GM19328 (cell line): ENCODE measurements at regions not wholly inside any gene's neighbourhood (a gene's known extent, or its start where the extent isn't known, plus 50 kb on each side); places are given as distances from the start of the nearest gene placed in this dataset.

Source experiments
- ATAC-seq: cut with Tn5 transposase; IDR thresholded peaks from one replicate; pipeline ENCODE4 v1.9.1; 2021; ENCODE audit warnings: mild to moderate bottlenecking, moderate library complexity; ENCODE audit not compliant: unreplicated experiment

DNA sequence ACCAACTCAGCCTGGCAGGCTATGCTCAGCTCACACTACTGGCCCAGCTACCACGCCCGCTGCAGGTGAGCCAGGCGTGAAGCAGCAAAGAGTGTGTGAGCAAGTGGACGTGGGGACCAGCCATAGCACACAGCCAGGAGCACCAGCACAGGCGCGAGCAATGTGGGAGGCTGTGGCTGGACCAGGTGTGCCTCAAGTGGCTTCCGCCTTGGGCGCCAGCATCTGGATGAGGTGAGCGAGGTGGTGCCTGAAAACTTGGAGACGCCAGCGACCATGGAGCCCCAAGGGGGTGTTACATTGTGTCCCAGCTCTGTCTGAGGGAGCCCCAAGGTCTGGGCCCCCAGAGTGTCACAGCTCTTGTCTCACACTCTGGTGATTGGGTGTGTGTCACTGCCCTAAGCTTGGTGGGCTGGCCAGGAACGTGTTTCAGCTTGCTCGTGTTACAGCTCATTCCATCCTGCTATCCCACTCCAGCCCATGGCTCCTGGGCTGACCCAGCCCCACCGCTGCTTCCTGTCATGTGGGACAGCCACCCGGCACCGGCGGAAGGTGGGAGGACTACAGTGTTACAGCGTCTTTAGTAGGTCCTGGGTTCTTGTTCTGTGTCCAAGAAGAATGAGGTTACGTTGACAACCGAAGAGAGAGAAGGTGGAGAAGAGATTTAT lies 508.0 kb upstream of the MMS22L start:
- no peak for ATAC-seq

DNA sequence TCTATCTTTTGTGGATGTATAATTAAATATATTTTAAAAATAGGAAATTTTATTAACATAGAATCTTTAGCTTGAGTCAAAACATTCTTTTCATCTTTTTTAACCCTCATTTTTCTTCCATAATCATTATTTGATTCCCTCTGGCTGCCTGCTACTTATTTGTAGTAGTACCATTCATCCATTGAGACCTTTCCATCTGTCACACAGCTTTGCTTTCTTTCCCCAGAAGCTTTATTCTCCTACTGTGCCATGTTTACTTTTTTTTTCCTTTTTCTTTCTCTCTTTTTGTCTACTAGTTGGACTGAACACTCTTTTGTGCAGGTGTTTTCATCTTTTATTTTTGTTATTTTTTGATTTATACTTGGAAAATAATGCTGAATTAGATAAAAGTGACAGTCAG lies 522.6 kb upstream of the MMS22L start:
- no peak for ATAC-seq

DNA sequence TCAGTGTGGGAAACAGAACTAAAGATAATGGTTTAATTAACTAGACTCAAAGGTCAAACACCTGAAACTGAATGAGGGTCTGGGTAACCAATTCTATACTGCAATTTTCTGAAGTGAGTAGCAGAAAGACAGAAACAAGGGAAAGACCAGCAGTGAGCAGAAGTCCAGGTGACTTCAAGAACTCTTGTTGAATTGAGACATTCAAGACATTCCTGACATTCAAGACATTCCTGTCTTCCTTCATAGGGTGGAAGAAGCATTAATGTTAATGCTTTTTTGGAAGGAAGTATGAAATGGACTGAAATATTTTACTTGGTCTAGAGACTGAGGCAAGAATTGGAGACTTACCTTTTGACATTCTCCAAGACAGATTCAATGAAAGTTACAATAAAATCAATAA lies 529.9 kb upstream of the MMS22L start:
- no peak for ATAC-seq

DNA sequence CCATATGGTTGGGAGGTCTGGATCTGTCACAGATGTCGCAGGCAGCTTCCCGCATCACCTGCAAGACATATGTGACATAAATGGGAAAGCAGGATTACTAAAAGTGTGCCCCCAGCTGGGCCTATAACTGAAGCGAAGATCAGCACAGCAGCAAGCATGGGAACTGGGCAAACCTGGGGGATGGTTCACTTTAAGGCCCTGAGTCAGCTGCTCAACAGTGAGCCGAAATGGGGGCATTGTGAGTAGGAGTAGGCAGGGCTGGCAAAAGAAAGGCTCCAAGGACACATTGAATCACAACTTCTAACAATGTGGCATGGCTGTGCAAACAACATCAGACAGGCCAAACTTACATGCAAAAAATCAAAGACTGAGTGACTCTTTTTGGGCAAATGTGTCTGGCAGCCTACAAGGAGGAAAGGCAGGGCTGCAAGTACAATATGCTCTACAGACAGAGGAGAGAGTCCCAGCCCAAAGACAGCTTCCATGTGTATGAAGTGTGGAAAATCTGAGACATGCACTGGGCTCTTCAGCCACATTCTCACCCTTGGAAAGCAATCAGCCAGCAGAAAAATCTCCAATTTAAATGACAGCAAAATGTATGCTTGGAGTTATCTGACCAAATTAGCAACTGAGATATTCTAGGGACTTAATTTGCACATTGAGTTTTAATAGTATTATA lies 531.0 kb upstream of the MMS22L start:
- no peak for ATAC-seq

DNA sequence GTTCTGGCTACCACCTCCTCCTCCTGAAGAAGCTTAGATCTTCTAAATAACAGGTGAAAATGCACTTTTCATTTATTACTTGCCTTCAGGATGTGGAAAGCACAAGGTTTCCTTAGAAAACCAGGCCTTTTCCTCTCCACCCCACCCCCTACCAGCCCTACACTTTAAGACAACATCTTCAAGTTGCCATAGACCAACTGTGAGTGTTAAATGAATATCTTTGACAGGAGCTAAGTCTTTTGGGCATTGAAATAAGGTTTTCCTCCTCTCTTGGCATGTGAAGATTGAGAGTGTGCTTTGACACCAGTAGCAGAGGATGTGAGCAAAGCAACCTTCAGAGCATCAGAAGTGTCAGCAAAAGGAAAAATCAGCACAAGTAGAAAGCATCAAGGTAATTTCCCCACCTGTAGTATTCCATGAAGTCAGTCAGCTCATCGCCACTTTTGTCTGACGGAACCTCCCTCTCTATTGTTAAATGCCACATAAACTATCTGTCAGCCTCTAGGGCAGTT lies 532.3 kb upstream of the MMS22L start:
- ATAC-seq: no peak

DNA sequence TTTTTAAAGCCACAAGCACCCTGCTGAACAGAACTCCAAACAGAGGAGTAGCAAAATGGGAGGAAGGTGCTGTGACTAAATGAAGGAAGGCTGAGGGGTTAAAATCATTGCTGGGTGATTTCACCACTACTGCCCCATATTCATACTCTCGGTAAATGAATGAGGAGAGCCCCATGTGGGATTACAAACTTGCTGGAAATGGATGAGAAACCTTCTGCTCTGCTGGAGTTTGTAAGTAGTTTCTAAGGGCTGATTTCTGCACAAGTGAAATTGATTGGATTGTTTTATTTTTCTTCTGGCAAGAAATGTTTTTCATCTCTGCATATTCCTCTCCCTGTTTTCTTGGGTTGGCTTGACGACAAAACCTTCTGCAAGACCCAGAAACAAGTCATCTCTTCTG lies 533.5 kb upstream of the MMS22L start:
- ATAC-seq: no peak

DNA sequence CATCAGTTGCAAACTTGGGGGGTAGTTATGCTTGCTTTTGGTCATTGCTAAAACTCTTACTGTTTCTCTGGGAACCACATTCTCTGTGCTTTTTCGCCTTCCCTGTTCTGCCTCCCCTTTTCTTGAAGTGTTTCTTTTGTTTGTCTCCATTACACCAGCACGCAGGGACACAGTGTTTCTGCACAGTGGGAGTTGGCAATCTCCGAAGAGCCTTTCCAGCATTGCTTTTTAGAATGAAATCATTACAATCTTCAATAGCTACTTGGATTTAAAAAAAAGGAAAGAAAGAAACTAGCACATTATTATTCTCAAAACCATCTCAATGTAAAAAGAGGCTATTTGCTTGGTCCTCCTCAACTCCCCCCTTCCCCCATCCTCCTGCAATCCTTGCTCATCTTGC lies 536.7 kb upstream of the MMS22L start:
- no peak for ATAC-seq

DNA sequence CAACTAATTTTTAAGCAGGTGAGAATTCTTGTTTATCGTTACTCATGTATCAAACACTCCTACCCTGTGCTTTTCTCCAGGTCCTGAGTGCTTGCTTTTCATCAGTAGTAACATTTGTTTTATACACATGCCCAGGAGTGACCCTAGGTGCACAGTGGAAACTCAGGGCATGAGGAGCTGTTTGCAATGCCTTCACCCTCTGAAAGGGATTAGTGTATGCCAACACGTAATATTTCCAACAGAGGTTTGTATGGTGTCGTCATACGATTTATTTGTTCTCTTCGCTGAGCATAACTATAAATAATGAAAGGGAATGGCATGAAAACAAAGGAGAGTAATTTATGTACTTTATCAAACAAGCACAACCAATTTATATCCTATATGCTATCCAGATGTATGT lies 537.4 kb upstream of the MMS22L start:
- ATAC-seq: no peak

DNA sequence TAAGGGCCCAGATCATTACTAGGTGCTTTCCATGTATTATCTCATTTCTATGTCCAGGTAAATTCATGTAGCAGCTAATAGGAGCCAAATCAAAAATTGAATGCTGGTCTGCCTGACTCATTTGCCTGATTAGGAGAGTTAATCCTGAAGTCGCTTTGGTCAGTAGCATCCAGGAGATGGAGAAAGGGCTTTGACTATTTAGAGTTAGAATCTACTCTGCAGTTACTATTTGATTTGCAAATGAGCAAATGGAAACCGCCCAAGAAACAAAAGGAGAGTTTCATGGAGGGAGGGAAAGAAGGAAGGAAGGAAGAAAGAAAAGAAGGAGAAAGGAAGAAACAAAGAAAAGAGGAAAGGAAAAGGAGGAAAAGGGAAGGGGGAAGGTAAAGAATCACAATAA lies 539.6 kb upstream of the MMS22L start:
- no peak for ATAC-seq

DNA sequence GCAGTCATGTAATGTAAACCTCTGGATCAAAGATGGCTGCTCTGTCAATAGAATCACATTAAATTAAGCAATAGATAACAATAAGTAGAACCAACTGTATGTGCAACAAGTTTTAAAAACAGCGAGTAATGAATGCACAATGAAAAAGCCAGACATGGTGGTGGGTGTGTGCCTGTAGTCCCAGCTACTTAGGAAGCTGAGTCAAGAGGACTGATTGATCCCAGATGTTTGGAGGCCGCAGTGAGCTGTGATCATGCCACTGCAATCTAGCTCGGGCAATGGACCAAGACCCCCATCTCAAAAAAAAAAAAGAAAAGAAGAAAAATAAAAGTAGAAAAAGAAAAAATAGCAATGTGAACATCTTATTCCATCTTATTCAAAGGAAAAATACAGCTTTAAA lies 558.7 kb upstream of the MMS22L start:
- ATAC-seq: no peak

DNA sequence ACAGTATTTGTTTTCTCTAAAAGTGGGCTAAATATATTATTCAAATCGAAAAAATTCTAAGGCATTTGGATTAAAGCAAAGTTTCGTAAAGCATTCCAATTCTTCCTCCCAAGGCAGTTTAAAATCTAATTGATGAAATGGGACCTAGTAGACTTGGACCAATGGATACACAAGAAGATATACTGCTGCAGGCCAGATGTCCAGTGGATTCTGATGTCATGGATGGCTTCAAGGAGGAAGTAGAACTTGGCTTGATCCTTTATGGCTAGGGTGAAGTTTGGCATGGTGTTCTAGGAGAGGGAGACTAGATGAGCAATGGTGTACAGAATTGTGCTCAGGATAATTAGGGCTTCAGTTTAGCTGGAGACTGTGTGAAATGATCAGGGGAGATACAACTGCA lies 559.5 kb upstream of the MMS22L start:
- ATAC-seq: no peak

DNA sequence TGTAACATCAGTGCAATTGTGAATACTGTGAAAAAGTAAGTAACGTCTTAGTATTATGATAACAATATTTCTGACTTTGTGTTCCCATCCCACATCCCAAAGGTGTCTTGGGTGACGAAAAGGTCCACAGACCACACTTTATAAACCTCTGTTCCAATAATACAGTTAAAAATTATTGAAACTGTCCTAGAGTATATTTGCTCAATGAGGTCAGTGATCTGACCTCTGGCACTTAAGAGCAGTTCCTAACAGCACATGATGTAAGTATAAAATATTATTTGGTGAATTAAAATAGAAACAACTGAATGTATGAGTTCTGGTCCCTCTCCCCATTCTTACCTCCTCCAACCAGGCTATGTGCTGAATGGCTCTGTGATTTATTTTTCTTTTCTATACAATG lies 566.4 kb upstream of the MMS22L start:
- ATAC-seq: no peak

DNA sequence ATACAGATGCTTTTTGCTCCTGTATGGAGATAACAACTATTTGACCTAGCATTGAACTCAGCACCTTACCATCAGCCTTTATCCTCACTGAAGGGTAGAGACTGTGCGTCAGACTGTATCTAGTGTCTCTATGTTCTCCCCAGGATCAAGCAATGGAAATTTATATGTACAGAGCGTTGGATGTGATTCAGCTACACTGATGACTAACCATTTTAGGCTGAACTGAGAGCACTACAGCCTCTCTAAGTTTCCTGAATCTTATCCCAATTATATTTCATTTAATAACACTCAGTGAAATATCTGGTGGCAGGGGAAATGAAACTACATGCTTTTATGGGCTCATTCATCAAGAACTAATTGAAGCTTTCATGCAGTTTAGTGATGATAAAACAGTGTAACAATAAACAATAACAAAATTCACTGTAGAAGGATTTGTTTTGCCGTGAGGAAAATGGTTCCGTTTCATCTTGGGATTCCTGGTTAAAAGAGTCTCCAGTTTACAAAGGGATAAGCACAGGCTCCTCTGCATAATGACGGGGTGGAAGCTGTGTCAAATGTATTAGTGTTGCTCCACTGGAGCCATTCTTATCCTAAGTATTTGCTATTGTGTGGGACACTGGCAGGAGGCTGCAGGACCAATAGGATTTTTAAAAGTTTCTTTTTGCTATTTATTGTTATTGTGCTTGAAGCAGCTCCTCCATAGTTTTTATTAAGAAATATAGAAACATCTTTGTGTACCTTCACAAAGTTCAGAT lies 567.6 kb upstream of the MMS22L start:
- no peak for ATAC-seq

DNA sequence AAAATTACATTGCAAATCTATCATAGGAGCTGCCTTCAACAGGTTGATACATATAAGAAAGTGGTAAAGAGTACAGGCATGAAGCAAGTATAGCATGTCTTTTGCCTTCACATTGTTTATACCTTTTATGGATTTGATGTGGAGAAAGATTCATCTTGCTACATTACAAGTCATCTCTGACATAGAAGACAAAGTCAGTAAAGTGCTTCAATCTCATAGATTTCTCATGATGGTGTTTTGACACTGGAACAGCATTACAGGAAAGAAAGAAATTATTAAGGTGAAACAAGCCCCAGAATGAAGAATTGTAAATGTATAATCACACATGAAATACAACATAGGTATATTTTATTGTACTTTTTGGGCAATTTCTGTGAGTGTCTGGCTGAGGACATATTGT lies 580.7 kb upstream of the MMS22L start:
- ATAC-seq: no peak

DNA sequence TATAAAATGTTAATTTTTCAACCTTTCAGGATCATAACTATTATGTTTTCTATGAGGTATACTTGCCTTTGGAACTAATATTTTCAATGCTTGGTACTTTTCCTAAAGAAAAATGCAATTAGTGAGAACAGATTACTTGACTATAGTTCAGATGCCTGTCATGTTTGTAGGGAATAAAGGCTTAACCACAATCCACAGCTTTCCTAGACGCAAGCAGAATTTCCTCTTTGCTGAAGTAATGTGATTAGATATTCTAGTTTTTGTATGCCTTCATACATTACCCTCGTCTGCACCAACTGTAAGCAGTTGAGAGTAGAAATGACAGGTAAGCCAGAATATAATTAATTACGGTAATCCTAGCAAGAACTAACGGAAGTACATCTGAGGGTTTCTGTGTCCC lies 581.4 kb upstream of the MMS22L start:
- no peak for ATAC-seq

DNA sequence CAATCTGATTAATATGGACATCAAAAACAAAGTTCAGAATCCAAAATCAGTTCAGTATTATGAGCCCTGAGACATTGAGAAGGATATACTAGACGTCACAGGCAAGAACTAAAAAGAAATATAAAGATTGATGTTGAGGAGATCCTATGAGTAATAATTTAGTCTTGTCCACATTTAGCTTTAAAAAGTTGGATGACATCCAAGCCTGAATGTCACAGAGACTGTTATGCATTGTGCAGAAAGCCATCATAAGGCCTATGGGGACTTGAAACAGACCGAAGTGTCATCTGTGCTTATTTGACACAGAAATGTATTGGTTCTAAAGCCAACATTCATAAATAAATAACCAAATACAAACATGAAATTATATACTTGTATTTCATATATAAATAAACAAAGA lies 581.8 kb upstream of the MMS22L start:
- no peak for ATAC-seq

DNA sequence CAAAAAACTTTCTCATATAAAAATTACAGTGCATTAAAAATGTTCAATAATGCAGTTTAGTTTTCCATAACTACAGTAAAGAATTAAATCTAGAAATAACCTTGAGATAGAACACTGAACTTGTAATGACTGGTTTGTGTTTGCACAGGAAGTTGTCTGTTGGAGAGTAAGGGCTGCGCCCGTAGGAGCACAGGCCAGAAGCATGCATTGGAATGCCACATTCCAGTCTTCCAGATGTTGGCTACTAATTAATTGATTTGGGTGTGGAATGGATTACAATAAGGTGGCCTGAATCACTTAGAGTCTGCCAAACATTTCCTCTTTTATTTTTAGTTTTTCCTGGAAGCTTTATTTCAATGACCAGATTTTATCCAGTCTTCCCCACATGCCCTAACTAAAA lies 582.6 kb upstream of the MMS22L start:
- no peak for ATAC-seq

DNA sequence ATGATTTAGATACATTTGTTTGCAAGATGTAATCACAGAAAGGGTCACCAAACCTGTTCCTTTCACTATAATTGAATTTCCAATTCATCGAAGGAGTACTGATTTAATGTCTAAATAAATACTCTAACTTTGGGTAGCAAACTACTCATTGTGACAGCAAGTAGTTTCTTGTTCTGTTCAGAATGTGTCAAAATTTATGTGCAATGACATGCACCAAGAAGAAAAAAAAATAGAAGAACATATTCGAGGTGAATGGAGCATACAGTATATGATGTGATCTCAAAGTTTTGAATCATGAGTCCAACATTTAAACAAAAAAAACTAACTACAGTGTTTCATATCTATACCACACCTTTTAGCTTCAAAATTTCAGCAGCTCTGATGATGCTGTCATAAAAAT lies 583.6 kb upstream of the MMS22L start:
- ATAC-seq: no peak

DNA sequence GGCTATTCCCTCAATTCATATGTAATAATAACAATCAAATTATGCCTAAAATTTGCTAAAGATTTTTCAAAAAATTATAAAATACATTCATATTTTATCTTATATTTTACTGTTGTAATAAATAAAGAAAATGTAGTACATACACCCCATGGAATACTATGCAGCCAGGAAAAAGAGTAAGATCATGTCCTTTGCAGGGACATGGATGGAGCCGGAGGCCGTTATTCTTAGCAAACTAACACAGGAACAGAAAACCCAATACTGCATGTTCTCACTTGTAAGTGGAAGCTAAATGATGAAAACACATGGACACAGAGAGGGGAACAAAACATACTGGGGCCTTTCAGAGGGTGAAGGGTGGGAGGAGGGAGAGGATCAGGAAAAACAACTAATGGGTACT lies 584.2 kb upstream of the MMS22L start:
- no peak for ATAC-seq

DNA sequence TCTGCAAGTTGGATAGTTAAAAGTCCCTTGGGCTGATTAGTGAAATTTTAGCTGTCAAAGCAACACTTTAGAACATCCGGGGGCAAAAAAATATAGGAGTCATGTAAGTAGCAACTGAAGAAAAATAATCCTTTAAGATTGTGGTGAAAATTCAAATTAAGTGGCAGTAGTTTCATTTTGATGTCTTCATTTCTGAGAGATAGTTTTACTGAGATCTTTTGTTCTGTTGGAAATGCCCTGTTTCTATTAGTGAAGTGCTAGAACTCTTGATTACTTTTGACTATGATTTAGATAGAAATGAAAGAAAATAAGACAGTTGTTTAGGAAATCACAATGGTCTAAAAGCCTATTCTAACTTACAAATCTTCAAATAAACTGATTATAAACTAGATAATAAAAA lies 587.3 kb upstream of the MMS22L start:
- ATAC-seq: no peak

DNA sequence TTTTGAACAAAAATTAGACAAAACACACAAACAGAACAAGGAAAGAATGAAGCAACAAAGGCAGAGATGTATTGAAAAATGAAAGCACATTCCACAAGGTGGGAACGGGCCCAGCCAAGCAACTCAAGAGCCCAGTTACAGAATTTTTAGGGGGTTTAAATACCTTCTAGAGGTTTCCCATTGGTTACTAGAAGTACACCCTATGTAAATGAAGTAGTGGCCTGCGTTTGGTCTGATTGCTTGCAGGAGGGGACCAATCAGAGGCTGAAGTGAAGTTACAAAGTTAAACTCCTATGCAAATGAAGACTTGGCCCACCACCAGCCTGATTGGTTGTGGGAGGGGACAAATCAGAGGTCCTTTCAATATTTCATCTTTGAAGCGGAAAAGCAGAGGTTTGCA lies 593.7 kb upstream of the MMS22L start:
- ATAC-seq: no peak

DNA sequence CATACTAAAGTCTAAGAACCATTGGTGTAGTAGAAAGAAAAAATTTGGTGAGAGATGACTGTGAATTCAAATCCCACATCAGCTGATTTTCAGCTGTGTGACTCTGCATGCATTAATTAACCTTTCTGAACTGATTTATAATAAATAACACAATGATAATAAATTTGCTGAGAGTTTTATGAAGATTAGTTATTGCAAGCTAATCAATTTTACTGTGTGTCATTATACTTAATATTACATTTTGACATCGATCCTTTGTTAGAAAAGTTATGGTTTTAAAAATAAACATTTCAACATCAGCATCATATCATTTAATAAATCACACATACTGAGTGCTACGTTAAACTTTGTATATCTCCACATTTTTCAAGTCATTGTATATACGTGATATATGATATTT lies 599.7 kb upstream of the MMS22L start:
- no peak for ATAC-seq
